ENCODE measurements at regions not wholly inside any gene's neighbourhood (a gene's known extent, or its start where the extent isn't known, plus 50 kb on each side); places are given as distances from the start of the nearest gene placed in this dataset.

- no peak for TF ChIP-seq ZNF274 (IDR thresholded peaks at IDR 0.05; ENCODE audit: low read length)
- TF ChIP-seq ZNF274 (tag by site-specific recombination; IDR thresholded peaks at IDR 0.05; ENCODE audit: borderline replicate concordance): no peak
- no peak for TF ChIP-seq ZNF394 (tag by site-specific recombination; IDR thresholded peaks at IDR 0.05; ENCODE audit: borderline replicate concordance)
- no peak for TF ChIP-seq ZNF148 (tag by site-specific recombination; IDR thresholded peaks at IDR 0.05; ENCODE audit: borderline replicate concordance)
Observed at GRCh38 chr4:166594326-166594946, 639.9 kb downstream of the SPOCK3 start (continued).

- ChIA-PET POLR2A (no interaction called here), CTCF (interaction anchor here (0.6 kb wide), 1 partner anchor 101 kb away, joined by 6 read pairs; no protein-coding TSS in a partner anchor)
- Histone ChIP-seq H3K36me3 (ENCODE audit: control insufficient read depth in 2 of 2, insufficient read depth in 1 of 2, low read length in 2 of 2) (no peaks in the 10 kb centered on the region), H3K27ac (ENCODE audit: extremely low read depth, low read depth, low read length) (no peak overlapping the region), H3K9me3 (ENCODE audit: control insufficient read depth, insufficient read depth, low read depth, low read length) (no peaks in the 10 kb centered on the region), H3K4me1 (ENCODE audit: control insufficient read depth, insufficient read depth, low read length) (no peaks in the 10 kb centered on the region), H3K4me3 (ENCODE audit: low read depth, low read length) (no peak overlapping the region)
- TF ChIP-seq ZSCAN18 (tag by site-specific recombination; IDR thresholded peaks at IDR 0.05) (no peak), ZNF677 (tag by site-specific recombination; IDR thresholded peaks at IDR 0.05) (no peak), SALL2 (tag by site-specific recombination; IDR thresholded peaks at IDR 0.05; ENCODE audit: borderline replicate concordance) (no peak), ZNF10 (tag by site-specific recombination; IDR thresholded peaks at IDR 0.05) (no peak)
Observed at GRCh38 chr4:166600264-166600663, 634.0 kb downstream of the SPOCK3 start.

GRCh38 chr4:166602068-166602467, 632.2 kb downstream of the SPOCK3 start:
- Histone ChIP-seq H3K27ac (ENCODE audit: extremely low read depth, low read depth, low read length) (no peak overlapping the region), H3K9me3 (ENCODE audit: control insufficient read depth, insufficient read depth, low read depth, low read length) (no peaks in the 10 kb centered on the region), H3K4me3 (ENCODE audit: low read depth, low read length) (no peak overlapping the region), H3K36me3 (ENCODE audit: control insufficient read depth in 2 of 2, insufficient read depth in 1 of 2, low read length in 2 of 2) (no peaks in the 10 kb centered on the region), H3K4me1 (ENCODE audit: control insufficient read depth, insufficient read depth, low read length) (no peaks in the 10 kb centered on the region)
- TF ChIP-seq WT1 (tag by site-specific recombination; IDR thresholded peaks at IDR 0.05): no peak
- no peak for TF ChIP-seq ZNF341 (tag by site-specific recombination; IDR thresholded peaks at IDR 0.05; ENCODE audit: low read depth)
- TF ChIP-seq ZNF169 (tag by site-specific recombination; IDR thresholded peaks at IDR 0.05): no peak
- no peak for TF ChIP-seq MEIS1 (CRISPR knock-in tag; IDR thresholded peaks at IDR 0.05; ENCODE audit: borderline replicate concordance)
- TF ChIP-seq ZNF324 (tag by site-specific recombination; IDR thresholded peaks at IDR 0.05): no peak
- no peak for TF ChIP-seq TRIM28 (IDR thresholded peaks at IDR 0.05; ENCODE audit: borderline replicate concordance, low read length)
- TF ChIP-seq RBAK (tag by site-specific recombination; IDR thresholded peaks at IDR 0.05): no peak
- TF ChIP-seq ZNF280D (tag by site-specific recombination; IDR thresholded peaks at IDR 0.05): no peak
- TF ChIP-seq ZNF791 (tag by site-specific recombination; IDR thresholded peaks at IDR 0.05): no peak
- TF ChIP-seq ZNF645 (tag by site-specific recombination; IDR thresholded peaks at IDR 0.05): no peak
- no peak for TF ChIP-seq ZNF155 (tag by site-specific recombination; IDR thresholded peaks at IDR 0.05)
- CTCF ChIA-PET: no interaction called here
- POLR2A ChIA-PET: no interaction called here
